HUDEP-2 (cell line): ENCODE measurements at regions not wholly inside any gene's neighbourhood (a gene's known extent, or its start where the extent isn't known, plus 50 kb on each side); places are given as distances from the start of the nearest gene placed in this dataset.

Experiments used
- DNase-seq, 76 experiments: peaks; one replicate each; lab custom pipeline; 2025; ENCODE audit not compliant: unreplicated experiment in 76 of 76; lab: John Stamatoyannopoulos, UW

GRCh38 chr20:48015141-48015910 lies 230.0 kb upstream of the SULF2 start:
- DNase-seq, result no peak

- DNase-seq, result no peak
Observed at GRCh38 chr20:48012401-48012974, 227.2 kb upstream of the SULF2 start.

- no peak for DNase-seq
Observed at GRCh38 chr20:48011025-48011424, 225.7 kb upstream of the SULF2 start.

GRCh38 chr20:48010623-48011022 lies 225.3 kb upstream of the SULF2 start:
- no peak for DNase-seq

- DNase-seq, result no peak
Observed at GRCh38 chr20:48008850-48009515, 223.7 kb upstream of the SULF2 start.

GRCh38 chr20:48007351-48007750 lies 222.1 kb upstream of the SULF2 start:
- DNase-seq, result no peak

- DNase-seq, result no peak
Observed at GRCh38 chr20:48006036-48006833, 221.0 kb upstream of the SULF2 start.

- DNase-seq, result no peak
Observed at GRCh38 chr20:48003021-48003420, 217.7 kb upstream of the SULF2 start.

- DNase-seq, result no peak
Observed at GRCh38 chr20:48002517-48002970, 217.3 kb upstream of the SULF2 start.

- no peak for DNase-seq
Observed at GRCh38 chr20:47999166-47999565, 213.9 kb upstream of the SULF2 start.

GRCh38 chr20:47998736-47999135 lies 213.5 kb upstream of the SULF2 start:
- DNase-seq, result no peak

GRCh38 chr20:47995661-47996060 lies 210.4 kb upstream of the SULF2 start:
- no peak for DNase-seq

GRCh38 chr20:47993817-47994216 lies 208.5 kb upstream of the SULF2 start:
- no peak for DNase-seq

- no peak for DNase-seq
Observed at GRCh38 chr20:47993035-47993755, 207.9 kb upstream of the SULF2 start.

GRCh38 chr20:47991875-47992488 lies 206.7 kb upstream of the SULF2 start:
- no peak for DNase-seq

- DNase-seq, result no peak
Observed at GRCh38 chr20:47990507-47991150, 205.3 kb upstream of the SULF2 start.

- DNase-seq, result no peak
Observed at GRCh38 chr20:47989957-47990356, 204.7 kb upstream of the SULF2 start.

- DNase-seq, result no peak
Observed at GRCh38 chr20:47988676-47989075, 203.4 kb upstream of the SULF2 start.

- no peak for DNase-seq
Observed at GRCh38 chr20:47985092-47985850, 200.0 kb upstream of the SULF2 start.
